Kasumi-1 (cell line): ENCODE measurements at regions not wholly inside any gene's neighbourhood (a gene's known extent, or its start where the extent isn't known, plus 50 kb on each side); places are given as distances from the start of the nearest gene placed in this dataset.
"Not testable (repeated sequence)": the region's sequence is repeated elsewhere in the genome, so short reads cannot be mapped to it uniquely, and the experiment has no call there.

Experiments used
- DNase-seq, 2 experiments: peaks; one replicate each; lab custom pipeline; 2025; lab: John Stamatoyannopoulos, UW

DNA sequence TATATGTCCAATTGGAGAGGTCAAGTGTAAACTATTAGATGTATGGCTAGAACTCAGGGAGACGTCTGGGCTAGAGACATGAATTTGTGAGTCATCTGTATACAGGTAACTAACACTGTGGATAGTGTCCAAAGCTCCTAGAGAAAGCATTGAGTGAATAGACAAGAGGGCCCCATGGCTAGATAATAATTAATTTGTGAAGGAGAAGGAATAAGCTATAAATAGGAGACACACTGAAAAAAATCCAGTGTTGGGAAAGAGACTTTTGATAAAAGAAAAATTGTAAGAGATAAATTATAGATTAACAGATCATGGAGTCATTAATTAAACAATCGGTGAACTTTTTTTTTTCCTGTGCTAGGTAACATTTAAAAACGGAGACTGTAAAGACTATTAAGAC lies 326.6 kb upstream of the PRICKLE1 start:
- DNase-seq: no peak

DNA sequence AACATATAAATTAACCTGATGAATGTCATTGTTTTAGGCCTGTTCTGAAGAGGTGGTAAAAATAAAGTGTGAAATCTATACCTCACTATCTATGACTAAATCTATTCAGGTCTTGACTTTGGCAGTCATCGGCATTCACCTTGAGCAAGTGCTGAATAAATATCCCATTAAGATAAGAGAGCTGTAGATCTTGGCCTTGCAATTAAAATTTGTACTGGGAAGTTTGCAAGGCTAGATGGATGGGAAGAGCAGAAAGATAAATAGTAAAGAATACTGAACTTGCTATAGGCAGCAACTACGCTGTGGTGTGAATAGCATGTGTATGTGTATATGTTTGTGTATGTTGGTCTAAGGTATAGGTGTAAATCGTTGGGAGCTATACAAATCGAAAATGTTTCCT lies 325.9 kb upstream of the PRICKLE1 start:
- DNase-seq: no peak

DNA sequence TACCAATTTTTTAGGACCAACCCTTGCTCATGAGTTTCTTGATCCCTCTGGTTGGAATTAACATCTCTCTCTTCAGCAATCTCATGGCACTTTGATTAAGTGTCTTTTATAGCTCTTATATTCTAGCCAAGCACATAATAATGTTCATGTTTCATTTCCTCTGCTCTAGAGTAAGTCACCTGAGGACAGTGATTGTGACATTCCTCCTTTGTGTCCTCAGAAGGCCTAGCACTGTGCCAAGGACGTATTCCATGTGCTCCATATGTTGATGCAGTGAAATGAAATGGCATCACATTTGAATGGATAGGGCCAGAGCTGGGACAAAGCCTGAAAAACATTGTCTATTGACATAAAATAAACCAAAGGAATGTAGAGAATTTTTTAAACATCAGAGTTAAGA lies 322.8 kb upstream of the PRICKLE1 start:
- DNase-seq: no peak

DNA sequence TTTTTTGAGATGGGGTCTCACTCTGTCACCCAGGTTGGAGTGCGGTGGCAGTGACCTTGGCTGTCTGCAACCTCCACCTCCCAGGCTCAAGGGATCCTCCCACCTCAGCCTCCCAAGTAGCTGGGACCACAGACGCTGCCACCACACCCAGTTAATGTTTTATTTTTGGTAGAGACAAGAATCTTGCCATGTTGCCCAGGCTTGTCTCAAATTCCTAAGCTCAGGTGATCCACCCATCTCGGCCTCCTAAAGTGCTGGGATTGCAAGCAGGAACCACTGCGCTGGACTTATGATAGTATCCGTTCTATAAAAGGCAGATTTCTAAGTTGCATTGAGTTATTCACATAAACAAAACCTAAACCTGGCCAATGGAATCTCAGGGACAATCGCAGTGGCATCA lies 321.1 kb upstream of the PRICKLE1 start:
- DNase-seq: no peak

DNA sequence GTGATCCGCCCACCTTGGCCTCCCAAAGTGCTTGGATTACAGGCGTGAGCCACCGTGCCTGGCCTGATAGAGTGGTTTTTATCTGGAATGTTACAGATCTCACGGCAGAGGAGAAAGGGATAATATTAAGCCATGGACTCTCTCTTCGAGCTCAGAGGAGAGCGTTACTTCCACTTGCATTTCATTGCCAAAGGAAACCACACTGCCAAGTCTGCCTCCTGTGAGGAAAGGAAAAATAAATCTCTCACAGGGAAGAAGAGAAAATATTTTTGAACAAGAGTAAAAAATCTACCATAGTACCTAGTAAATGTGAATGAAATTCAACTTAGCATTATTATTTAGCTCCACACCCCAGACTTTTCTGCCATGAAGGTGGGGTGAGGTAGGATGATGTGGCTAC lies 319.2 kb upstream of the PRICKLE1 start:
- DNase-seq: no peak

DNA sequence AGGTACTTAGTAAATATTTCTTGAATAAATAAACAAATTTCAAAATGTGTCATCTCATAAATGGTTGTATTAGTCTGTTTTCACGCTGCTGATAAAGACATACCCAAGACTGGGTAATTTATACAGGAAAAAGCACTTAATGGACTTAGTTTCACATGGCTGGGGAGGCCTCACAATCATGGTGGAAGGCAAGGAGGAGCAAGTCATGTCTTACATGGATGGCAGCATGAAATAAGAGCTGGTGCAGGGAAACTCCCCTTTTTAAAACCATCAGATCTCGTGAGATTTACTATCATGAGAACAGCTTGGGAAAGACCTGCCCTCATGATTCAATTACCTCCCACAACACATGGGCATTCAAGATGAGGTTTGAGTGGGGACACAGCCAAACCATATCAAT lies 317.3 kb upstream of the PRICKLE1 start:
- not testable (repeated sequence) for DNase-seq

DNA sequence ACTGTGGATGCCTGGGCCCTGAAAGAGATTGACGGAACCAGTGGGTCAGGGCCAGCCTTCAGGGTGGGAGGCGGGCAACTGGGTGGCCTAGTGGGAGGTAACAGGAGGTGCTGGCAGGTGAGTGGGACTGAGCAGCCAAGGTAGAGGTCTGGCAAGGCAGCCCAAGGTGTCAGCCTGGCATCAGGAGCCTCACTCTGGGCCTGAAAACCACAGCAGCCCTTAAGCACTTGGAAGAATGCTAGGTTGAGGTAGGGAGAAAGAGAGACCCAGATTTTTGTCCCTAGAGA lies 315.8 kb upstream of the PRICKLE1 start:
- DNase-seq: no peak

DNA sequence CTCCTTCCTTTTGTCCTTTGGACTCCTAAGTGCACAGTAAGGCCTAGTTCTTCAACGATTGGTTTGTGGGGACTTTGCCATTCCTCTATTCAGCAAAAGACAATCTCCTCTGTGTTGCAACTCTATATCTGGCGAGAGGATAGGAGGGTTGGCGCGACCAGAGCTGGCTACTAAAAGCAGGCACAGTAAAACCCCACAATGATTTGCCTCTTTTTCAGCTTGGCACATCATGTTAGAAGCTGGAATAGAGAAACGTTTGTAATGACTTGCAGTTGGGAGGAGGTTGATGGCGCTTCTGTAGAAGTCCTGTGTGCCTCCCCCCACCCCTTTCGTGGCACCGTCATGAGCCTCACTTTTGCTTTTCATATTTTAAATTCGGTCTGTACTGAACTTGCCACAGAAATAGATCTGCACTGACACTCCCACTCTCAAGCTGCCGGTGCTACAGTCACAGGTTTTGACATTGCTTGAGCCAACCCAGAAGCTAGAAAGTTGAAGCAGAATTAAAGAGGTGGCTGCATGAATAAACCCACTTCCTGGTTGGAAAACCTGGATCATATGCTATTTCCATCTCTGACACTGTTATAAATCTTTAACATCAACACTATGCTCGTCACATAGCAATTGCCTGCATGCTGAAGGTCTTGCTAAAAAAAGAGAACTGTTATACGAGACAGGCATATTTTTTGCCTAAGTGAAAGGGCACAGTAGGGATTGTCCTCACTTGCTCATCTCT lies 315.3 kb upstream of the PRICKLE1 start:
- DNase-seq: no peak

DNA sequence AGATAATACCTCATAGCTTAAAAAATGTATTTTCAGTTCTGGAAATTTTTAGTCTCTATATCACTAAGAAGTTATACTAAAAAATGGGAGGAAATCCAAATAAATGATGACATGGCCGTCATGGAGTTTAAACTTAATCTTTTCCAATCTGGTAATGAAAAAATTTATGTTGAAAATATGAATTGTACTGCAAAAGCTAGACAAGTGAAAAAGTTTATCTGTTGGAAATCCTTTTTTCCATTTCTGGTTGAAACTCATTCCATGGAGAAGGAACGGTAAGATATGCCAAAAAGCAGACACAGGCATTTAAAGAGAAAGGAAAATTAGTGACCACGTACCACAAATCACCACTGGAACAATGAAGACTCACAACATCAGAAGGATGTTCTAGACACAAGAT lies 314.2 kb upstream of the PRICKLE1 start:
- DNase-seq: no peak

DNA sequence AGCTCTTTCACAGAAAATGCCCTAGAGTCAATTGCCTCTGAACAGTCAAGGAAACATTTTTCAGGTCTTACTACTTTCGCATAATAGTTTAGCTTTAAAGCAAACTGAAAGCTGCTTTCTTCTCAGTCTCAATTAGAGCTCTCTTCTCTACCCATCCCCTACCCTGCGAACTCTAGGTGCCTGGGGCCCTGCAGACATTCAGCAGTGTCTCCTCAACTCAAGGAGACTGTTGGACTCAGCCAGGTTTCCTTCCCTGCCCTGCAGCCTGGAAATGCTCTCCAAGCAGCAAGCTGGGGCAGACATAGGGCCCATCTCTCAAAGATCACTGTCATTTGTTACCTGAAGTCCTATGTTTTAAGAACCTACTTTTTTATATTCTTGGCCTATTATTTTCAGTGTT lies 312.5 kb upstream of the PRICKLE1 start:
- no peak for DNase-seq

DNA sequence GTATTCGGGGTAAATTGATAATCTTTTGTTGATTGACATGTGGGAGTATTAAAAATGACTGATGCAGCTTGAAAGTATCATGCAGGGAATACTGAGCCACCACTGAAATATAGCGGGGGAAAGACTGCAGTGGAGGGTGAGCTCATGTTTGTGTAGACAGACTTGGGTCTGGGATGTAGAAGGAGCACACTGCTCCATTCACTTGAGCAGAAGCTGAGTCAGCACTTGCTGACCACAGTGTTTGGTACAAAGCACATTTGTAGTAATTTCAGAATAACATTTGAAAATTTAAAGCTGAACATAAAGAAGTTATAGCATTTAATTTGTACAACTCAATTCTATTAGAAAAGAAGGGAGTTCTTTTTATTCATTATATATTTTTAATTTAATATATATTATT lies 304.3 kb upstream of the PRICKLE1 start:
- DNase-seq: no peak

DNA sequence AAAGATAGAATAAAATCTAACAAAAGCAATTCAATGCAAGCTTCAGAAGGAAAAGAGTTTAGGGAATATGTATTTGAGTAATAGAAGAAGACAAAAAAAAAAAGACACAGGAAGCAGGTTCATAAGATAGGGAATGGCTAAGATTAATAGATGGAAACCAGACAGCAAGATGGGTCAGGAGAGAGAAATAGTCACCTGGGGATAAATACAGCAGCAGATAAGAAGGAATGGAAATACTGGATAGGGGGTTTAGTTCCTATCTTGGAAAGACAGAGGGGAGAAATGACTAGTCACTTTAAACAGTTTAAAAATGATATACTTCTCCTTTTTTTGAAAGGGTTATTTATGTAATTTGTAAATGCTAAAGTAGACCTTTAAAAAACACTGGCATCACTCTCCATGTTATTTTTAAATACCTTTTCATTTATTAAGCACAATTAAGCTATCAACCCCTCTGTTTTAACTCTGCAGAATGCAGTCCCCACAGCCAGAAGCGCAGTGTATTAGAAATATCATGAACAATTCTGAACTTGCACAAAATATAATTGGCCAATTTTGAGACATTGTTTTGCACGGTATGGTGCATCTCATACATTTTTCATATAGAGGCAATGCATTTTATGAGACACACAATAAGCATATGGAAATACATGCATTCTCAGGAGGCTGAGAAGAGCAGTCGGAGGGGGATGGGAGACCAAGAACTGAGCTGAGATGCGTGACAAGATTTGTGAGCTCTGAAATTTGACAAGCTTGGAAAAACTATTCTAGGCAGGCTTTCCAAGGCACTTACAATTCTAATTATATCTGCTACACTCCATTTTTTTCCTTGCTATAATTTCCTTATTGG lies 303.4 kb upstream of the PRICKLE1 start:
- peak; percentile 9 to 37 for DNase-seq

DNA sequence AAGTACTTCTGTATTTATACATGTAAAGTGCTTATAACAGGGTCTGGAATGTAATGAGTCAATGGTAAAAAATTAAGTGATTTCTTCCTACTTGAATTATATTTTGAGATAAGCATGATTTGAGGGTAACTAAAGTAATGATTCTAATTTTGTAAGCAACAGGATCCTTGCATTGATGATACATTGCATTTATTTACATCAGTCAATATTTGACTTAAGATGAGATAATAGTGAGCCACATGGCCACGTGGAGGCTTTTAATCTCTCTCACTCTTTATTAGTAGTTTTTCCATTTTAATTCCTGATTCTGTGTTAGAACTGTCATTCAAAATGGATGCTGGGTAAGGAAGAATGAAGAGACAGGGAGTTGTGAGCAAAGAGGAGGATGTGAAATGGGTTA lies 298.1 kb upstream of the PRICKLE1 start:
- DNase-seq: no peak

DNA sequence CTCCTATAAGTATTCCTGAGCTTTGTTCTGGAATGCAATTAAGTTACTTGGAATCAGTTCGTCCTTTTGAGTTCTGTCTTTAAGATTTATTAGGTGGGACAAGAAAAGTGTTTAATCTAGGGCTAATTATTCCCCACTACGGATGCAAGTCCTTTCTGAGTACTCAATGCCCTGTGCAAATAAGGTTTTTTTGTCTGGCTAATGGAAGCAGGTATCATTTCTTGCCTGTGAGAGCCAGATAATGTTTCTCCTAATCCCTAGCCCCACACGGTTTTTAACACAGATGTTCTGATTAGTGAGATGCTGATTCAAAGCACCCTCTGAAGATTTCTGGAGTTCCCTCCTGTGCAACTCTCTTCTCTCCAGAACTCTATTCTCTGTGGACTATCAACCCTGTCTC lies 296.6 kb upstream of the PRICKLE1 start:
- no peak for DNase-seq

DNA sequence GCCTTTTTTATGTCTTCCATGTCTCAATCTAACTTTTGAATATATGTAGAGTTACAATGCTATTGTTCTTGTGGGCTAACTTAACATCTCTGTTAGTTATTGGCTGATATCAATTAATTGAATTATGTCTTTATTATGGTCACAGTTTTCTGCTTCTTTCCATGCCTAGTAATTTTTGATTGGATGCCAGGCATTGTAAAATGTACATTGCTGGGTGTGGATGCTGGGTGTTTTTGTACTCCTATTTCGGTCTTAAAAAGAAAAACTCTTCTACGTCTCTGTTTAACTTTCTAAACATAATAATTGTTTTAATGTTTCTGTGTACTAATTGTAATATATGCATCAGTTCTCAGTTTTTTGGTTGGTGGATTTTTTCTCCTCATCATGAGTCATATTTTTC lies 296.1 kb upstream of the PRICKLE1 start:
- DNase-seq: no peak

DNA sequence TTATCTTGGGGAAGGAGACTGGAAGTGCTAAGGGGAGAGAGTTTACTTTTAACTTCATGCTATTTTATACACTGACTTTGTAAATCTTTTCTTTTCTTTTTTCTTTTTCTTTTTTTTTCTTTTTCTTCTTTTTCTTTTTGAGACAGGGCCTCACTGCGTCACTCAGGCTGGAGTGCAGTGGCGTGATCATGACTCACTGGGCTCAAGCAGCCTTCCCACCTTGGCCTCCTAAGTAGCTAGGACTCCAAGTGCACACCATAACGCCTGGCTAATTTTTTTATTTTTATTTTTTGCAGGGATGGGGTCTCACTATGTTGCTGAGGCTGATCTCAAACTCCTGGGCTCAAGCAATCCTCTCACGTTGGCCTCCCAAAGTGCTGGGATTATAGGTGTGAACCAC lies 294.6 kb upstream of the PRICKLE1 start:
- no peak for DNase-seq

DNA sequence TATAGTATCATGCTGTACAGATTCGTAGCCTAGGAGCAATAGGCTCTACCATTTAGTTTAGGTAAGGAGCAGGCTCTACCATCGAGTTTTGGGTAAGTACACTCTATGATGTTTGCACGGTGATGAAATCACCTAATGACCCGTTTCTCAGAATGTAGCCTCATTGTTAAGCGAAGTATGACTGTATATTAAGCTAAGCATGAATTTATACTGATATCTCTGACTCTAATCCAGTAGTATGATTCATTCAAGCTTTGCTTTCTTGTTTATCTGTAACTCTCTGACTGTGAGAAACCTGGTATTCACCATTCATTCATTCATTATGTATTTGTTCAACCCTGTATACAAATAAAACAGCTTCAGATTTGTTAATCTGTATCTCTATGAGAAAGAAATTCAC lies 283.9 kb upstream of the PRICKLE1 start:
- no peak for DNase-seq

DNA sequence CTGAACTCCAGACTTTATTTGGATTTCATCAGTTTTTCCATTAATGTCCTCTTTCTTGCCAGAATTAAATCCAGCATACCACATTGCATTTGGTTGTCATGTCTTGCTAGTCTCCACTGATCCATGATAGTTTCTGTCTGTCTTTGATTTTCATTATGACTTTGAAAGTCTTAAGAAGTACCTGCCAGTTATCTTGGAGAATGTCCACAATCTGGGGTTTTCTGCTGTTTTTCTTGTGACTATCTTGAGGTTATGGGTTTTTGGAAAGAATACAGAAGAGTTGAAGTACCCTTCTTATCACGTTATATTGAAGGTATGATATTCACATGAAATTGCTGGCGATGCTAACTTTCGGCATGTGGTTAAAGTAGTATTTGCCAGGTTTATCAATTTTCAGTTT lies 282.3 kb upstream of the PRICKLE1 start:
- no peak for DNase-seq

DNA sequence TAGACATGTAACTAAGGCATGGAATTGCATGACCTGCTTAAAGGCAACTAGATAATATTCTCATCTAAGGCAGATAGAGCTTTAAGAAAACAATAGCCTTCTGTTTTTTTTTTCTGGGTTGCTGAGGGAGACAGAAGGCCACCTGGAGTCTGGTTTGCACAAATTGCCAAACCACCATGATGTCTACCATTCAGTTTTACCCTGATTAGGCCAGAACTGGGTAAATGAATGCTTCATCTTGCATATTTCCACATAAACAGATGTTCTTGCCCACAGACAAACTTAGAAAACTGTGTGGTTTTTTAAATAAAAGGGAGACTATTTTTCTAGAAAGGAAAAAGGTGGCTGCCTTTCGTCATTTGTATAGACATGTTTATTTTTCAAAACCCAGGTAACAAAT lies 278.7 kb upstream of the PRICKLE1 start:
- no peak for DNase-seq

DNA sequence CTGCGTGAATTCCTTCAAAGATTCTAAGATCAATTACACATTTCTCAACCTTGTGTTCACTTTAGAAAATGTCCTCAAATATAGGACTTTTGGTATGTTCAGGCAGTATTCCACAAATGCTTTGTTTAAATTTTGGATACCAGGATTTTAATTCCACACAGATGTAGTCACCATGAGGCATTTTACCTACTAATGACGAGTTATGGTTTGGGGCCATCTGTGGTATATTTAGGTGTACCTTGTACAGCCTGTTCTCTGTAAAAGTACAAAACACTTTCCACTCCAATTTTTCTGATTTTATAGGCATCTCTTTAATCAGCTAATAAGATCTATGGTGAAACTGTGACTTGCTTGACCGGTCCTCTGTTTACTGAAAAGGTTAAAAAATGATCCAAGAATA lies 275.7 kb upstream of the PRICKLE1 start:
- DNase-seq: no peak

DNA sequence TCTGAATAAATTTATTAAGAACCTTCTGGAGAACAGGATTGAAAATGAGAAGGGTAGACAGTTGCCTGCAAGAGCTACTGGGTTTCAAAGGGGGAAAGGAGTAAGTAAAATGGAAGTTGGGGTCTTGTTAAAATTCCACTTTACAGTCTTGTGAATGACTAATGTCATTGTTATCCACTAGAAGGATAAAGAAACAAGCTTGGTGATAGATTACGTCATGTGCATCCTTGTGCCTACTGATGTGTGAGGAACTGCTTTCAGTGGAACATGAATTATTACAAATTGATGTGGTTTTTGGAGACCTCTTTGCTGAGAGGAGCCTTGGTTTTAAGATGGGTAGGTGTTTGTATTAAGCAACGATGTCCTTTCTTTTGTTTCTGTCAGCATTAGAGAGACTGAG lies 272.5 kb upstream of the PRICKLE1 start:
- DNase-seq: no peak

DNA sequence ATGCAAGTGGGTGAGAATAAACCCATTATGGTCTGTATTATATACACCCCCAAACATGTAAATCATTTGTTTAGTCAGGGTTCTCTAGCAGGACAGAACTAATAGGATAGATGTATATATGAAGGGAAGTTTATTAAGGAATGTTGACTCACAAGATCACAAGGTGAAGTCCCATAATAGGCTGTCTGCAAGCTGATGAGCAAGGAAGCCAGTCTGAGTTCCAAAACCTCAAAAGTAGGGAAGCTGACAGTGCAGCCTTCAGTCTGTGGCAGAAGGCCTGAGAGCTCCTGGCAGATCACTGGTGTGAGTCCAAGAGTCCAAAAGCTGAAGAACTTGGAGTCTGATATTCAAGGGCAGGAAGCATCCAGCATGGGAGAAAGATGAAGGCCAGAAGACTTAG lies 270.8 kb upstream of the PRICKLE1 start:
- not testable (repeated sequence) for DNase-seq

DNA sequence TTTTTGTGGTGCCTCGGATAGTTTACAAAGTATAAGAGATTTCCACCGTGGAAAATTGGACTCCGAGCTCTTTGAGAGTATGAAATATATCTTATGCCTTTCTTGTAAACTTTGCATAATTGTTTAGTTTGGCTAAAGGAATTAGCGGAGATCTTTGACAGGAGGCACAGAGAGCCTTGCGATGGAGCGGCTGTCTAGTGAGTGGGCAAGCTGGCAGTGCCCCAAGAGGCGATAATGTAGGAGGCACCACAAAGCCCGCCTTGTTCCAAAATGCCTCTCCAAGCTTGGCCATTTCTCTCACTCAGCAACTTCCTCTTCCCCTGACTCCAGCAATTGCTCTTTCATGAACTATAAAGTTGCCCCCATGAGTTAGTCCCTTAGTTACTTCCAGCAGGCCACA lies 270.1 kb upstream of the PRICKLE1 start:
- DNase-seq: no peak

DNA sequence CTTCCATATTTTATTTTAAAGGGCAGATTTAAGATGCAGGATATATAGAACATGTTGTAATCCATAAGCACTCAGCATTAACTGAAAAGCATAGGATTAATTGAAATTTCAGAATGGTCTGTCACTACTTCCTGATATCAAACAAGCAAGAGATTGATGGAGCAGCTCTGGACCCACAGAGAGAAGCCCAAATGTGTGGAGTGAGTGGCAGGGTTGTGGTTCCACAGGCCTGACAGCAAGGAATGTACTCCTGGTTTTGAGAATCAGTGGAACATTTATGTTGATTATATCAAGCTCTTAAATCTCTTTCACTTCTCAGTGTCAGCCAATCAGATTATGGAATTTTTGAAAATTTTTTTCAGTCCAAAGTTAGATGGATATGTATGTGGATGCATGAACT lies 267.6 kb upstream of the PRICKLE1 start:
- DNase-seq: no peak
